HUES64 (cell line): ENCODE measurements at regions not wholly inside any gene's neighbourhood (a gene's known extent, or its start where the extent isn't known, plus 50 kb on each side); places are given as distances from the start of the nearest gene placed in this dataset.
"Not testable (repeated sequence)": the region's sequence is repeated elsewhere in the genome, so short reads cannot be mapped to it uniquely, and the experiment has no call there.

Source experiments
- H3K27ac ChIP-seq: 2 replicates; pipeline ENCODE4 v1.7.0; 2013; ENCODE audit warnings: low read depth, low read length, inconsistent platforms
- H3K27me3 ChIP-seq: 2 replicates; pipeline ENCODE4 v1.6.1; 2013; ENCODE audit warnings: mild to moderate bottlenecking, low read length; ENCODE audit not compliant: insufficient read depth
- H3K36me3 ChIP-seq: 2 replicates; pipeline ENCODE4 v1.6.1; 2013; ENCODE audit warnings: mild to moderate bottlenecking, low read length; ENCODE audit not compliant: insufficient read depth
- H3K4me1 ChIP-seq: 2 replicates; pipeline ENCODE4 v1.6.1; 2013; ENCODE audit warnings: mild to moderate bottlenecking, low read length, moderate library complexity; ENCODE audit not compliant: insufficient read depth
- H3K4me3 ChIP-seq: 2 replicates; pipeline ENCODE4 v1.5.1; 2013; ENCODE audit warnings: mild to moderate bottlenecking, low read length, moderate library complexity
- H3K9ac ChIP-seq: 2 replicates; pipeline ENCODE4 v1.6.1; 2013; ENCODE audit warnings: mild to moderate bottlenecking, low read depth, low read length
- H3K9me3 ChIP-seq: 2 replicates; pipeline ENCODE4 v1.6.1; 2013; ENCODE audit warnings: low read depth, low read length; ENCODE audit not compliant: insufficient read depth
- WGBS: fragments of 150-250, 120-280 bp; methylation state at CpG from one replicate; pipeline ENCODE4 v1.1.7; 2013; ENCODE audit warnings: missing lambda C conversion rate; 5-methylcytosine and 5-hydroxymethylcytosine counted together

DNA sequence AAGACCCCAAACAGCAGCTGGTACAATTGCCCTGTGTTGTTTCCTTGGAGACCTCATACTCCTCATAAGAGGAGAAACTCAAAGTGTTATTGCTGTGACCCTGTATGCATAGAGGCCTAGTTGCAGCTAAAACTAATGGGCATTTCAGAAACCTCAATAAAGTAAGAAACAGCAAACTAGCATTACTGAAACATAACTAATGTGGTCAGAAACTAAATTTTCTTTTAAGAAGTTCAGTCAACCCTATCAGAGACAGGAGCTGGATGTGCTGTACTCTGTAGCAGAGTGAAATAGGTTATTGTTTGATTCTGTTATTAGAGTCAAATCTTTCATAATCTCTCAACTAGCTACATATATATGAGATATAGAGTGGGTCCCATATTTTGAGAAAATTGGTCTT is 257.5 kb upstream of the IRS4 start:
- H3K4me3 ChIP-seq = no peak overlapping the region
- no peaks in the 10 kb centered on the region for H3K27me3 ChIP-seq
- H3K9ac ChIP-seq = no peak overlapping the region
- no peaks in the 10 kb centered on the region for H3K36me3 ChIP-seq
- H3K9me3 ChIP-seq = no peaks in the 10 kb centered on the region
- no peaks in the 10 kb centered on the region for H3K4me1 ChIP-seq
- no peak overlapping the region for H3K27ac ChIP-seq

DNA sequence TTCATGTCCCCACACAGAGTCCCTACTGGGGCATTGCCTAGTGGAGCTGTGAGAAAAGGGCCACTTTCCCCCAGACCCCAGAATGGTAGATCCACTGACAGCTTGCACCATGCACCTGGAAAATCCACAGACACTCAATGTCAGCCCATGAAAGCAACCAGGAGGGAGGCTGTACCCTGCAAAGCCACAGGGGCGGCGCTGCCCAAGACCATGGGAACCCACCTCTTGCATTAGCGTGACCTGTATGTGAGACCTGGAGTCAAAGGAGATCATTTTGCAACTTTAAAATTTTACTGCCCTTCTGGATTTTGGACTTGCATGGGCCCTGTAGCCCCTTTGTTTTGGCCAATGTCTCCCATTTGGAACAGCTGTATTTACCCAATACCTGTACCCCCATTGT is 236.5 kb upstream of the IRS4 start:
- not testable (repeated sequence) for H3K27ac ChIP-seq, H3K4me3 ChIP-seq, H3K9ac ChIP-seq, H3K9me3 ChIP-seq, H3K27me3 ChIP-seq, H3K4me1 ChIP-seq, H3K36me3 ChIP-seq
- WGBS = 97% methylated on average over 3 of the region's 3 CpGs

- Histone ChIP-seq H3K36me3 (no peaks in the 10 kb centered on the region), H3K9ac (no peak overlapping the region), H3K4me1 (no peaks in the 10 kb centered on the region), H3K4me3 (no peak overlapping the region), H3K9me3 (no peaks in the 10 kb centered on the region), H3K27ac (no peak overlapping the region), H3K27me3 (no peaks in the 10 kb centered on the region)
- WGBS = 100% methylated on average over 2 of the region's 2 CpGs
Observed at GRCh38 chrX:108947205-108947604, 210.8 kb upstream of the IRS4 start.

DNA sequence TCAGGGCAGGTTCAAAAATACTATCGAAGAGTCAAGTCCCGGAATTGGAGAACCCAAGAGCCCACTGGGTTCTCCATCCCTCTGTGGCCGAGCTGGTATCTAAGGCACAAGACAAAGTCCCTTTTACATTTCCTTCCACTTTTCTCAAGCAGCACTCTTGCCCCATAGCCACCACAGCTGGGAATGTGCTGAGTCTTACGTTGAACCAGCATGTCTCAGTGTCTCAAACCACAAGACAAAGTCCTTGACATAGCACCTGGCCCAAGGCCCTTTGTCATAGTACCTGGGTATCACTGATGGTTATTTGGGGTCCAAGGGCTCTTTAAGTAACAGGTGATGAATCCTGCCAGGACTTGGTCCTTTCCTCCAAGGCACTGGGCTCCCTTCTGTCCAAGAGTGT is 210.2 kb upstream of the IRS4 start:
- H3K27ac ChIP-seq = no peak overlapping the region
- 93% methylated on average over 4 of the region's 4 CpGs for WGBS
- no peaks in the 10 kb centered on the region for H3K36me3 ChIP-seq
- H3K9me3 ChIP-seq = no peaks in the 10 kb centered on the region
- H3K4me3 ChIP-seq = no peak overlapping the region
- no peaks in the 10 kb centered on the region for H3K27me3 ChIP-seq
- no peak overlapping the region for H3K9ac ChIP-seq
- H3K4me1 ChIP-seq = no peaks in the 10 kb centered on the region

- 94% methylated on average over 3 of the region's 3 CpGs for WGBS
- no peaks in the 10 kb centered on the region for H3K27me3 ChIP-seq
- no peaks in the 10 kb centered on the region for H3K36me3 ChIP-seq
Observed at GRCh38 chrX:108945883-108946523, 209.6 kb upstream of the IRS4 start.

DNA sequence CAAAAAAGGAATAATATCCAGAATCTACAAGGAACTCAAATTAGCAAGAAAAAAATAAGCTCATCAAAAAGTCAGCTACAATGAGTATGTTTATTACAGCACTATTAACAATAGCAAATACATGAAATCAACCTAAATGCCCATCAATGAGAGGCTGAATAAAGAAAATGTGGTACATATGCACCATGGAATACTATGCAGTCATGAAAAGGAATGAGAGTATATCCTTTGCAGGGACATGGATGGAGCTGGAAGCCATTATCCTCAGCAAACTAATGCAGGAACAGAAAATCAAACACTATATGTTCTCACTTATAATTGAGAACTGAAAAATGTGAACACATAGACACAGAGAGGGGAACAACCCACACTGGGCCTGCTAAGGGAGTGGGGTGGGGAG is 178.4 kb upstream of the IRS4 start:
- Histone ChIP-seq H3K9me3 (no peaks in the 10 kb centered on the region), H3K27me3 (no peaks in the 10 kb centered on the region), H3K36me3 (no peaks in the 10 kb centered on the region), H3K4me1 (no peaks in the 10 kb centered on the region), H3K4me3 (no peak overlapping the region), H3K9ac (no peak overlapping the region), H3K27ac (no peak overlapping the region)

More at GRCh38 chrX:108945883-108946523, 209.6 kb upstream of the IRS4 start:
- Histone ChIP-seq H3K9me3 (no peaks in the 10 kb centered on the region), H3K27ac (no peak overlapping the region), H3K4me3 (no peak overlapping the region), H3K9ac (no peak overlapping the region), H3K4me1 (no peaks in the 10 kb centered on the region)

- not testable (repeated sequence) for H3K36me3 ChIP-seq, H3K9ac ChIP-seq, H3K27me3 ChIP-seq, H3K9me3 ChIP-seq, H3K4me3 ChIP-seq, H3K4me1 ChIP-seq, H3K27ac ChIP-seq
- WGBS = 100% methylated on average over 5 of the region's 5 CpGs
Observed at GRCh38 chrX:108903831-108904230, 167.5 kb upstream of the IRS4 start.

DNA sequence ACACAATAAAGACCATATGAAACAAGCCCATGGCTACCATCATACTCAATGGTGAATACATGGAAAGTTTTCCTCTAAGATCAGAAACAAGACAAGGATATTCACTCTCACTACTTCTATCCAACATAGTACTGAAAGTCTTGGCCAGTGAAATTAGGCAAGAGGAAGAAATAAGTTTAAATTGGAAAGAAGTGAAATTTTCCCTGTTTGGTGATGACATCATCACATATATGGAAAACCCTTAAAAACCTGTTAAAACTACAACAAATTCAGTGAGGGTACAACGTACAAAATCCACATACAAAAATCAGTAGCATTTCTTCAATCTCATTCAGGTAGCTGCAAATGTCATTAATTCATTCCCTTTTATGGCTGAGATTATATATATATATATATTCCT is 164.0 kb upstream of the IRS4 start:
- no peak overlapping the region for H3K9ac ChIP-seq
- no peaks in the 10 kb centered on the region for H3K9me3 ChIP-seq
- H3K27ac ChIP-seq = no peak overlapping the region
- H3K27me3 ChIP-seq = no peaks in the 10 kb centered on the region
- H3K4me3 ChIP-seq = no peak overlapping the region
- 91% methylated on average over 1 of the region's 1 CpG for WGBS
- H3K36me3 ChIP-seq = no peaks in the 10 kb centered on the region
- no peaks in the 10 kb centered on the region for H3K4me1 ChIP-seq

- H3K36me3 ChIP-seq, H3K4me3 ChIP-seq, H3K4me1 ChIP-seq, H3K27me3 ChIP-seq, H3K9ac ChIP-seq, H3K9me3 ChIP-seq, H3K27ac ChIP-seq: not testable (repeated sequence)
Observed at GRCh38 chrX:108896349-108896748, 160.0 kb upstream of the IRS4 start.

DNA sequence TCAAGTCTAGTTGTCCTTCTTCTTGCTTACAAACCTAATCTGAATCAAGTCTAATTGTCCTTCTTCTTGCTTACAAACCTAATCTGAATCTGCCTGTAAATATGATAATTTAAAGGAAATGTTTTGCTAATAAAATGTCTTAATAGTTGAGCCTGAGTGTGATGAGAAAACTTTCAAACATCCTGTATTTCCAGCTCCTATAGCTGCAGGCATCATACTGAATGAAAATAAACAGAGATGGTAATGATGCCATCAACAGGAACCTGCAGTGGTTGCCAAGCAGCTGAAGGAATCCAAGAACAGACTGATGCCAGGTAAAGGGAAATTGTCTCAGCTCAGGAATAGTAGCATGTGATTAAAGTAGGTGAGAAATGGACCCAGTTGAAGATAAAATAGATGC is 156.1 kb upstream of the IRS4 start:
- Histone ChIP-seq H3K27me3 (no peaks in the 10 kb centered on the region), H3K36me3 (no peaks in the 10 kb centered on the region), H3K27ac (no peak overlapping the region), H3K4me1 (no peaks in the 10 kb centered on the region), H3K9me3 (no peaks in the 10 kb centered on the region), H3K9ac (no peak overlapping the region), H3K4me3 (no peak overlapping the region)

- H3K9ac ChIP-seq = no peak overlapping the region
- no peaks in the 10 kb centered on the region for H3K27me3 ChIP-seq
- peaks cover 7% of the 10 kb centered on the region; the same call in 1 of the 2 replicates for H3K9me3 ChIP-seq
- no peak overlapping the region for H3K27ac ChIP-seq
- H3K36me3 ChIP-seq = no peaks in the 10 kb centered on the region
- H3K4me1 ChIP-seq = 0 out of 2 replicates have a peak, but pooled peaks cover 15% of the 10 kb centered on the region
- no peak overlapping the region for H3K4me3 ChIP-seq
Observed at GRCh38 chrX:108875548-108875947, 139.2 kb upstream of the IRS4 start.

GRCh38 chrX:108843039-108843438 is 106.7 kb upstream of the IRS4 start:
- not testable (repeated sequence) for H3K36me3 ChIP-seq, H3K4me1 ChIP-seq, H3K27ac ChIP-seq, H3K9ac ChIP-seq, H3K9me3 ChIP-seq, H3K4me3 ChIP-seq, H3K27me3 ChIP-seq
- WGBS = 100% methylated on average over 1 of the region's 1 CpG
